ENCODE measurements at regions not wholly inside any gene's neighbourhood (a gene's known extent, or its start where the extent isn't known, plus 50 kb on each side); places are given as distances from the start of the nearest gene placed in this dataset.

DNA sequence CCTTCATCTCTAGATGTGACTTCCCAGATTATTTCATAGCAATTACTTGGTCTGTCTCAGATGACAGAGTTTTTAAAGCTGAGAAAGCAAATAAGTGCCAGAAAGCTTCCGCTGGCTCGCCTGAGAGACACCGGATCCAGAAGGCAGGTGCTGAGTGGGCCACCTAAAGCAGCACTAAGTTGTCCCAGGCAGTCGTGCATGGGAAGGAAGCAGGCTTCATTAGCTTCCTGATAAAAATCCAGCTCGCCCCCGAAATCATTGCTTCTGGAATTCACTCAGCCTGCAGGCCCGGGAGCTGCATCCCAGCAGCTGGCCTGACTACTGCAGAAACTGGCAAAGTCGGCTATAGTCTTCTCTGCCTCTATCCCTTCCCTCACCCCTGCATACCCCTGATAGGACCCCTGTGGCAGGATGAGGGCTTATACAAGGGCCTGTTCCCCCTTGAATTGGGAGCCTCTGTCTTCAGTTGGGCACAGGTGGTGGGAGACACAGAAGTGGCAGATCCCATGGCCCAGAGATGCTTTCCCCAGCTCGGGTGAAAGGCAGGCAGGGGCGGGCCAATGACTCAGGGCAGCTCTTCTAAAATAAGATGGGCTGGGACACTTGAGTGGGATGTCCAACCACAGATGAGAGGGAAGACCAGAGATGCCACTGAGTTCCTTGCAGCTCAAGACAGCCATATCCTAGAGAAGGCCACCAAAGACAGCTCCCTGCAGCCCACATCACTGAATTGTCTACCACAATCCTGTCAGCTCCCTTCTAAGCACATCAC, 262.4 kb upstream of the PKDCC start:
- no peak for DNase-seq (ENCODE audit: extremely low spot score)
- TF ChIP-seq, protein P1, sequence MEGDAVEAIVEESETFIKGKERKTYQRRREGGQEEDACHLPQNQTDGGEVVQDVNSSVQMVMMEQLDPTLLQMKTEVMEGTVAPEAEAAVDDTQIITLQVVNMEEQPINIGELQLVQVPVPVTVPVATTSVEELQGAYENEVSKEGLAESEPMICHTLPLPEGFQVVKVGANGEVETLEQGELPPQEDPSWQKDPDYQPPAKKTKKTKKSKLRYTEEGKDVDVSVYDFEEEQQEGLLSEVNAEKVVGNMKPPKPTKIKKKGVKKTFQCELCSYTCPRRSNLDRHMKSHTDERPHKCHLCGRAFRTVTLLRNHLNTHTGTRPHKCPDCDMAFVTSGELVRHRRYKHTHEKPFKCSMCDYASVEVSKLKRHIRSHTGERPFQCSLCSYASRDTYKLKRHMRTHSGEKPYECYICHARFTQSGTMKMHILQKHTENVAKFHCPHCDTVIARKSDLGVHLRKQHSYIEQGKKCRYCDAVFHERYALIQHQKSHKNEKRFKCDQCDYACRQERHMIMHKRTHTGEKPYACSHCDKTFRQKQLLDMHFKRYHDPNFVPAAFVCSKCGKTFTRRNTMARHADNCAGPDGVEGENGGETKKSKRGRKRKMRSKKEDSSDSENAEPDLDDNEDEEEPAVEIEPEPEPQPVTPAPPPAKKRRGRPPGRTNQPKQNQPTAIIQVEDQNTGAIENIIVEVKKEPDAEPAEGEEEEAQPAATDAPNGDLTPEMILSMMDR (IDR thresholded peaks at IDR 0.05; ENCODE audit: control extremely low read depth, extremely low read depth, low read depth, missing control alignments): no peak
- ChIA-PET POLR2A (no interaction called here), CTCF (interaction anchor here (1.6 kb wide), 1 partner anchor 371 kb away, joined by 11 read pairs; no protein-coding TSS in a partner anchor)

DNA sequence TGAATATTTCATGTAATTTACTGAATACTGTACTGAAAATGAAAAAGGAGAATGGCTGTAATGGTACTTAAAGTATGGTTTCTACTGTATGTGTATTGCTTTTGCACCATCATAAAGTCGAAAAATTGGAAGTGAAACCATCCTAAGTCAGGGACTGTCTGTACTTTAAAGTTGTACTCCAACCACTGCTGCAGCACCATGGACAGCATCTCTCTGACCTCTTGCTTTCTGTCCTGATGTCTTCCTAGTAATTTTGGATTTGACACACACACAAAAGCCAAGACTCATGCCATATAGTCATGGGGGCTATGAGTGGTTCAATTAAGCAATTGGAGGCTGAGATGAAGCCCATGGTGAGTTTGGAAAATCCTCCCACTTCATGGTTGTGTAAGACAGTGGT, 256.3 kb upstream of the PKDCC start:
- ChIA-PET CTCF (interaction anchor here (3.3 kb wide), 1 partner anchor 11 kb away, joined by 8 read pairs; no protein-coding TSS in a partner anchor), POLR2A (no interaction called here)
- peak; percentile 20 for DNase-seq (ENCODE audit: extremely low spot score)
- TF ChIP-seq, protein P1 (IDR thresholded peaks at IDR 0.05; ENCODE audit: control extremely low read depth, extremely low read depth, low read depth, missing control alignments): no peak

- ChIA-PET CTCF (interaction anchor here (1.0 kb wide), 1 partner anchor 11 kb away, joined by 3 read pairs; no protein-coding TSS in a partner anchor), POLR2A (no interaction called here)
- TF ChIP-seq, protein P1 (IDR thresholded peaks at IDR 0.05; ENCODE audit: control extremely low read depth, extremely low read depth, low read depth, missing control alignments): no peak
- DNase-seq (ENCODE audit: extremely low spot score): no peak
Observed at GRCh38 chr2:41803361-41803760, 244.5 kb upstream of the PKDCC start.

DNA sequence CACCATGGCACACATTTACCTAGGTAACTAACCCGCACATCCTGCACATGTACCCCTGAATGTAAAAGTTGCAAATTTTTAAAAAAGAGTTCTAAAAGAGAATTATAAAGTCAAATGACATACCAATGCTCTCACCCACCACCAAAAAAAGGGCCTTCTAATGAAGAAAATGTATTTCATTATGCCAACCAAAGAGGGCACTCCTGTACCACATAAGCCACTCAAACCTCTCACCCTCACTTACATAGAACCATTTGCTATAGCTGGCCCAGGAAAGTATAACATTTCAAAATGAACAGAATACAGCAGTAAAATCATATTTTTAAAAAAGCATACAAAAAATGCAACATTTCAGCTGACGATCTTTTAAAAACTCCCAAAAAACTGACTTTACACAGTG, 241.5 kb upstream of the PKDCC start:
- no peak for DNase-seq (ENCODE audit: extremely low spot score)
- TF ChIP-seq, protein P1 (IDR thresholded peaks at IDR 0.05; ENCODE audit: control extremely low read depth, extremely low read depth, low read depth, missing control alignments): no peak
- POLR2A ChIA-PET: no interaction called here
- CTCF ChIA-PET: no interaction called here

- TF ChIP-seq, protein P1 (IDR thresholded peaks at IDR 0.05; ENCODE audit: control extremely low read depth, extremely low read depth, low read depth, missing control alignments): no peak
- no peak for DNase-seq (ENCODE audit: extremely low spot score)
- POLR2A ChIA-PET: no interaction called here
- CTCF ChIA-PET: no interaction called here
Observed at GRCh38 chr2:41821167-41821566, 226.7 kb upstream of the PKDCC start.

GRCh38 chr2:41826921-41827320, 220.9 kb upstream of the PKDCC start:
- ChIA-PET POLR2A (no interaction called here), CTCF (interaction anchor here (0.8 to 1.9 kb wide), 2 partner anchors 8 to 26 kb away, joined by 3 to 5 read pairs; no protein-coding TSS in a partner anchor)
- no peak for DNase-seq (ENCODE audit: extremely low spot score)
- TF ChIP-seq, protein P1 (IDR thresholded peaks at IDR 0.05; ENCODE audit: control extremely low read depth, extremely low read depth, low read depth, missing control alignments): no peak

Measured in GM10248 (cell line).